ENCODE measurements at regions not wholly inside any gene's neighbourhood (a gene's known extent, or its start where the extent isn't known, plus 50 kb on each side); places are given as distances from the start of the nearest gene placed in this dataset.
"Not testable (repeated sequence)": the region's sequence is repeated elsewhere in the genome, so short reads cannot be mapped to it uniquely, and the experiment has no call there.

- no peaks in the 10 kb centered on the region for H3K36me3 ChIP-seq (ENCODE audit: control insufficient read depth, insufficient read depth, low read length)
- no peak overlapping the region for H3K9ac ChIP-seq (ENCODE audit: low read depth, low read length)
- H3K27ac ChIP-seq (ENCODE audit: low read depth, low read length): no peak overlapping the region
- peaks cover 43% of the 10 kb centered on the region for H3K4me1 ChIP-seq (ENCODE audit: control insufficient read depth, insufficient read depth, low read length)
- no peaks in the 10 kb centered on the region for H3K9me3 ChIP-seq (ENCODE audit: control insufficient read depth, insufficient read depth, low read length)
- no peak overlapping the region for H3K4me3 ChIP-seq (ENCODE audit: low read depth, low read length)
- H3K27me3 ChIP-seq (ENCODE audit: control insufficient read depth, insufficient read depth, low read length): no peaks in the 10 kb centered on the region; the same call in 1 of the 2 replicates
These were observed 85.4 kb upstream of the RAPGEF2 start for GRCh38 chr4:159017323-159018026.

- Histone ChIP-seq H3K27me3 (ENCODE audit: control insufficient read depth, insufficient read depth, low read length) (no peaks in the 10 kb centered on the region; the same call in 1 of the 2 replicates), H3K4me3 (ENCODE audit: low read depth, low read length) (no peak overlapping the region), H3K36me3 (ENCODE audit: control insufficient read depth, insufficient read depth, low read length) (no peaks in the 10 kb centered on the region), H3K27ac (ENCODE audit: low read depth, low read length) (no peak overlapping the region), H3K9me3 (ENCODE audit: control insufficient read depth, insufficient read depth, low read length) (no peaks in the 10 kb centered on the region), H3K9ac (ENCODE audit: low read depth, low read length) (no peak overlapping the region), H3K4me1 (ENCODE audit: control insufficient read depth, insufficient read depth, low read length) (peaks cover 43% of the 10 kb centered on the region)
These were observed 84.7 kb upstream of the RAPGEF2 start for GRCh38 chr4:159018062-159018629.

GRCh38 chr4:159019356-159019755, 83.5 kb upstream of the RAPGEF2 start:
- Histone ChIP-seq H3K9me3 (ENCODE audit: control insufficient read depth, insufficient read depth, low read length) (no peaks in the 10 kb centered on the region), H3K27ac (ENCODE audit: low read depth, low read length) (no peak overlapping the region), H3K36me3 (ENCODE audit: control insufficient read depth, insufficient read depth, low read length) (no peaks in the 10 kb centered on the region), H3K4me1 (ENCODE audit: control insufficient read depth, insufficient read depth, low read length) (peaks cover 52% of the 10 kb centered on the region), H3K9ac (ENCODE audit: low read depth, low read length) (no peak overlapping the region), H3K27me3 (ENCODE audit: control insufficient read depth, insufficient read depth, low read length) (no peaks in the 10 kb centered on the region; the same call in 1 of the 2 replicates), H3K4me3 (ENCODE audit: low read depth, low read length) (no peak overlapping the region)

GRCh38 chr4:159021597-159022385, 81.1 kb upstream of the RAPGEF2 start:
- H3K9ac ChIP-seq (ENCODE audit: low read depth, low read length): peak overlapping the region; percentile 50
- H3K4me3 ChIP-seq (ENCODE audit: low read depth, low read length): peak overlapping the region; percentile 28; the same call in 1 of the 2 replicates
- peak overlapping the region; percentile 89 for H3K27ac ChIP-seq (ENCODE audit: low read depth, low read length)
- no peaks in the 10 kb centered on the region for H3K9me3 ChIP-seq (ENCODE audit: control insufficient read depth, insufficient read depth, low read length)
- H3K36me3 ChIP-seq (ENCODE audit: control insufficient read depth, insufficient read depth, low read length): no peaks in the 10 kb centered on the region
- peaks cover 48% of the 10 kb centered on the region for H3K4me1 ChIP-seq (ENCODE audit: control insufficient read depth, insufficient read depth, low read length)
- H3K27me3 ChIP-seq (ENCODE audit: control insufficient read depth, insufficient read depth, low read length): no peaks in the 10 kb centered on the region; the same call in 1 of the 2 replicates

- Histone ChIP-seq H3K36me3 (ENCODE audit: control insufficient read depth, insufficient read depth, low read length) (no peaks in the 10 kb centered on the region), H3K4me3 (ENCODE audit: low read depth, low read length) (no peak overlapping the region), H3K4me1 (ENCODE audit: control insufficient read depth, insufficient read depth, low read length) (peaks cover 43% of the 10 kb centered on the region), H3K9me3 (ENCODE audit: control insufficient read depth, insufficient read depth, low read length) (no peaks in the 10 kb centered on the region), H3K9ac (ENCODE audit: low read depth, low read length) (no peak overlapping the region), H3K27me3 (ENCODE audit: control insufficient read depth, insufficient read depth, low read length) (no peaks in the 10 kb centered on the region), H3K27ac (ENCODE audit: low read depth, low read length) (peak overlapping the region; percentile 65)
These were observed 79.1 kb upstream of the RAPGEF2 start for GRCh38 chr4:159023741-159024140.

GRCh38 chr4:159024266-159024665, 78.6 kb upstream of the RAPGEF2 start:
- peaks cover 43% of the 10 kb centered on the region for H3K4me1 ChIP-seq (ENCODE audit: control insufficient read depth, insufficient read depth, low read length)
- H3K27ac ChIP-seq (ENCODE audit: low read depth, low read length): peak overlapping the region; percentile 65
- H3K9ac ChIP-seq (ENCODE audit: low read depth, low read length): no peak overlapping the region
- H3K9me3 ChIP-seq (ENCODE audit: control insufficient read depth, insufficient read depth, low read length): no peaks in the 10 kb centered on the region
- H3K27me3 ChIP-seq (ENCODE audit: control insufficient read depth, insufficient read depth, low read length): no peaks in the 10 kb centered on the region
- no peaks in the 10 kb centered on the region for H3K36me3 ChIP-seq (ENCODE audit: control insufficient read depth, insufficient read depth, low read length)
- no peak overlapping the region for H3K4me3 ChIP-seq (ENCODE audit: low read depth, low read length)

- H3K27me3 ChIP-seq (ENCODE audit: control insufficient read depth, insufficient read depth, low read length): no peaks in the 10 kb centered on the region
- peak overlapping the region; percentile 65 for H3K27ac ChIP-seq (ENCODE audit: low read depth, low read length)
- H3K9ac ChIP-seq (ENCODE audit: low read depth, low read length): no peak overlapping the region
- no peaks in the 10 kb centered on the region for H3K9me3 ChIP-seq (ENCODE audit: control insufficient read depth, insufficient read depth, low read length)
- peaks cover 43% of the 10 kb centered on the region for H3K4me1 ChIP-seq (ENCODE audit: control insufficient read depth, insufficient read depth, low read length)
- no peak overlapping the region for H3K4me3 ChIP-seq (ENCODE audit: low read depth, low read length)
- H3K36me3 ChIP-seq (ENCODE audit: control insufficient read depth, insufficient read depth, low read length): no peaks in the 10 kb centered on the region
These were observed 78.1 kb upstream of the RAPGEF2 start for GRCh38 chr4:159024828-159025227.

- Histone ChIP-seq H3K36me3 (ENCODE audit: control insufficient read depth, insufficient read depth, low read length) (no peaks in the 10 kb centered on the region), H3K27me3 (ENCODE audit: control insufficient read depth, insufficient read depth, low read length) (no peaks in the 10 kb centered on the region), H3K4me1 (ENCODE audit: control insufficient read depth, insufficient read depth, low read length) (peaks cover 39% of the 10 kb centered on the region), H3K9me3 (ENCODE audit: control insufficient read depth, insufficient read depth, low read length) (no peaks in the 10 kb centered on the region), H3K9ac (ENCODE audit: low read depth, low read length) (no peak overlapping the region), H3K27ac (ENCODE audit: low read depth, low read length) (no peak overlapping the region), H3K4me3 (ENCODE audit: low read depth, low read length) (no peak overlapping the region)
These were observed 76.5 kb upstream of the RAPGEF2 start for GRCh38 chr4:159026329-159026728.

GRCh38 chr4:159027535-159027934, 75.3 kb upstream of the RAPGEF2 start:
- Histone ChIP-seq H3K9ac (ENCODE audit: low read depth, low read length) (no peak overlapping the region), H3K27ac (ENCODE audit: low read depth, low read length) (no peak overlapping the region)

GRCh38 chr4:159029481-159029880, 73.4 kb upstream of the RAPGEF2 start:
- Histone ChIP-seq H3K27ac (ENCODE audit: low read depth, low read length) (no peak overlapping the region), H3K27me3 (ENCODE audit: control insufficient read depth, insufficient read depth, low read length) (no peaks in the 10 kb centered on the region)

More at GRCh38 chr4:159027535-159027934, 75.3 kb upstream of the RAPGEF2 start:
- no peak overlapping the region for H3K4me3 ChIP-seq (ENCODE audit: low read depth, low read length)
- H3K4me1 ChIP-seq (ENCODE audit: control insufficient read depth, insufficient read depth, low read length): peaks cover 27% of the 10 kb centered on the region
- no peaks in the 10 kb centered on the region for H3K27me3 ChIP-seq (ENCODE audit: control insufficient read depth, insufficient read depth, low read length)
- H3K36me3 ChIP-seq (ENCODE audit: control insufficient read depth, insufficient read depth, low read length): no peaks in the 10 kb centered on the region
- no peaks in the 10 kb centered on the region for H3K9me3 ChIP-seq (ENCODE audit: control insufficient read depth, insufficient read depth, low read length)

GRCh38 chr4:159030297-159030696, 72.6 kb upstream of the RAPGEF2 start:
- peaks cover 15% of the 10 kb centered on the region for H3K4me1 ChIP-seq (ENCODE audit: control insufficient read depth, insufficient read depth, low read length)
- H3K9me3 ChIP-seq (ENCODE audit: control insufficient read depth, insufficient read depth, low read length); H3K9ac ChIP-seq (ENCODE audit: low read depth, low read length); H3K36me3 ChIP-seq (ENCODE audit: control insufficient read depth, insufficient read depth, low read length); H3K27ac ChIP-seq (ENCODE audit: low read depth, low read length); H3K4me3 ChIP-seq (ENCODE audit: low read depth, low read length); H3K27me3 ChIP-seq (ENCODE audit: control insufficient read depth, insufficient read depth, low read length): not testable (repeated sequence)

More at GRCh38 chr4:159029481-159029880, 73.4 kb upstream of the RAPGEF2 start:
- Histone ChIP-seq H3K36me3 (ENCODE audit: control insufficient read depth, insufficient read depth, low read length) (no peaks in the 10 kb centered on the region), H3K4me1 (ENCODE audit: control insufficient read depth, insufficient read depth, low read length) (peaks cover 23% of the 10 kb centered on the region), H3K9ac (ENCODE audit: low read depth, low read length) (no peak overlapping the region), H3K9me3 (ENCODE audit: control insufficient read depth, insufficient read depth, low read length) (no peaks in the 10 kb centered on the region), H3K4me3 (ENCODE audit: low read depth, low read length) (no peak overlapping the region)
